ENCODE measurements at regions not wholly inside any gene's neighbourhood (a gene's known extent, or its start where the extent isn't known, plus 50 kb on each side); places are given as distances from the start of the nearest gene placed in this dataset.
"Not testable (repeated sequence)": the region's sequence is repeated elsewhere in the genome, so short reads cannot be mapped to it uniquely, and the experiment has no call there.

DNA sequence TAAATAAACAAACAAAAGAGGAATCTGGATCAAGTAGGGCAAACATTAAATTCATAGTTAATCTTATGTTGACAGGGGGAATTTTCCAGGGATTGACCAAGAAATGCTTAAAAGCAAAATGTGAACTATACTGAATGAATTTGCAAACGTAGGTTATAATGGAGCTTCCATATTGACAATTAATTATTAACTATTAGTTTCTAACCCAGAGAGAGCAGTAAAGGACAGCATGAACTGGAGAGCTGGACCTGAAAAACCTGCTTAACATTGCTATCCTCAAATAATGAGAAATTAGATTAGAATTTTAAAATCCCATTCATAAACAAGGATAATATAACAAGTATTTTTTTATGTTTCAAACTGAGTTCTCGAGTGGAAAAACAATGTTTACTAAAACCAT, 1089.6 kb downstream of the DNAJB9 start:
- TF ChIP-seq, protein P1, sequence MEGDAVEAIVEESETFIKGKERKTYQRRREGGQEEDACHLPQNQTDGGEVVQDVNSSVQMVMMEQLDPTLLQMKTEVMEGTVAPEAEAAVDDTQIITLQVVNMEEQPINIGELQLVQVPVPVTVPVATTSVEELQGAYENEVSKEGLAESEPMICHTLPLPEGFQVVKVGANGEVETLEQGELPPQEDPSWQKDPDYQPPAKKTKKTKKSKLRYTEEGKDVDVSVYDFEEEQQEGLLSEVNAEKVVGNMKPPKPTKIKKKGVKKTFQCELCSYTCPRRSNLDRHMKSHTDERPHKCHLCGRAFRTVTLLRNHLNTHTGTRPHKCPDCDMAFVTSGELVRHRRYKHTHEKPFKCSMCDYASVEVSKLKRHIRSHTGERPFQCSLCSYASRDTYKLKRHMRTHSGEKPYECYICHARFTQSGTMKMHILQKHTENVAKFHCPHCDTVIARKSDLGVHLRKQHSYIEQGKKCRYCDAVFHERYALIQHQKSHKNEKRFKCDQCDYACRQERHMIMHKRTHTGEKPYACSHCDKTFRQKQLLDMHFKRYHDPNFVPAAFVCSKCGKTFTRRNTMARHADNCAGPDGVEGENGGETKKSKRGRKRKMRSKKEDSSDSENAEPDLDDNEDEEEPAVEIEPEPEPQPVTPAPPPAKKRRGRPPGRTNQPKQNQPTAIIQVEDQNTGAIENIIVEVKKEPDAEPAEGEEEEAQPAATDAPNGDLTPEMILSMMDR (IDR thresholded peaks at IDR 0.05; ENCODE audit: control extremely low read depth, extremely low read depth) = no peak
- H3K36me3 ChIP-seq (ENCODE audit: control insufficient read depth in 4 of 4, insufficient read depth in 4 of 4, low read length in 4 of 4) = no peaks in the 10 kb centered on the region
- no peak overlapping the region for H3K27ac ChIP-seq (ENCODE audit: low read depth in 1 of 2, low read length in 1 of 2)
- ATAC-seq (ENCODE audit: insufficient read depth, low FRiP score) (no peak), DNase-seq (no peak)
- H3K27me3 ChIP-seq (ENCODE audit: control insufficient read depth in 3 of 3, insufficient read depth in 3 of 3, low read length in 2 of 3) = no peaks in the 10 kb centered on the region
- no peaks in the 10 kb centered on the region for H3K4me1 ChIP-seq (ENCODE audit: control insufficient read depth in 5 of 5, insufficient read depth in 5 of 5, low read length in 5 of 5)
- no peaks in the 10 kb centered on the region for H3K9me3 ChIP-seq (ENCODE audit: control insufficient read depth in 4 of 4, insufficient read depth in 3 of 4, low read length in 3 of 4)
- 56 to 68% methylated on average over 2 of the region's 2 CpGs for WGBS, 2 donors
- H3K4me3 ChIP-seq = no peak overlapping the region
- no peak overlapping the region for H3K9ac ChIP-seq (ENCODE audit: insufficient read depth in 1 of 2, low read length in 2 of 2)

DNA sequence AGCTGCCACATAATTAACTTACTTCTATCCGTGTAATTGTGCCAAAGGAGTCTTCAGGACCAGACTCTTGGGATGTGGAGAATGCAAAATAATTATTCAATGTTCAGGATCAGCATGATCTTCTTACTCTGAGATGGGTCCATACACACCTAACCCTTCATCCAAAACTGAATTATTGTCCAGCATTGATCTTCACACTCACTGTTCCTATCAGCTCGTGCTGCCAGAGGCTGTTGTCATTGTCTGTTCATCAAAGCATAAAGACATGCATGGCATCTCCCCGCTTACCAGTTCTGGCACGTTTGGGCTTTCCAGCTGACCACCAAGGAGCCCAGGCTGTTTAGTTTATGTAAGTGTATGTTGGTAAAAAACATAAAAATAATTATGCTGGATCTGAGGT, 1090.7 kb downstream of the DNAJB9 start:
- Histone ChIP-seq H3K9me3 (ENCODE audit: control insufficient read depth in 4 of 4, insufficient read depth in 3 of 4, low read length in 3 of 4) (no peaks in the 10 kb centered on the region), H3K4me3 (no peak overlapping the region), H3K36me3 (ENCODE audit: control insufficient read depth in 4 of 4, insufficient read depth in 4 of 4, low read length in 4 of 4) (no peaks in the 10 kb centered on the region), H3K27me3 (ENCODE audit: control insufficient read depth in 3 of 3, insufficient read depth in 3 of 3, low read length in 2 of 3) (no peaks in the 10 kb centered on the region), H3K27ac (ENCODE audit: low read depth in 1 of 2, low read length in 1 of 2) (no peak overlapping the region), H3K9ac (ENCODE audit: insufficient read depth in 1 of 2, low read length in 2 of 2) (no peak overlapping the region), H3K4me1 (ENCODE audit: control insufficient read depth in 5 of 5, insufficient read depth in 5 of 5, low read length in 5 of 5) (no peaks in the 10 kb centered on the region)
- DNase-seq = no peak
- TF ChIP-seq, protein P1 (IDR thresholded peaks at IDR 0.05; ENCODE audit: control extremely low read depth, extremely low read depth) = no peak
- ATAC-seq (ENCODE audit: insufficient read depth, low FRiP score) = no peak
- WGBS, 2 donors = 77% methylated on average over 4 of the region's 4 CpGs

DNA sequence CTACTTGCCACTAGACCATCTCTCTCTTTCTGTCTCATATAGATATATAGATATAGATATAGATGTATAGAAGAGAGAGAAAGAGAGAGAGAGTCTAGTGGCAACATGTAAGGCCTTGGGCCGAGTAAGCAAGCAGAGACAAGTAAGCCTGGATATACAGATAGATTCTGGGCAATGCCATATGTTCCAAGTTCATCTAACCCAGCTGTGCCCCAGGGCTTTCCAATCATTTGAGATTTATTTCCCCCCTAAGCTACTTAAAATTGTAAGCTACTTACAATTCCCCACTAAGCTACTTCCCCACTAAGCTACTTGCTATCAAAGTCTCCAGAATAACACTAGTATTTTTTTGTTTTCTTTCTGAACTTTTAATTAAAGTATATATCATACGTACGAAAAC, 1094.1 kb downstream of the DNAJB9 start:
- Histone ChIP-seq H3K36me3 (ENCODE audit: control insufficient read depth in 4 of 4, insufficient read depth in 4 of 4, low read length in 4 of 4) (no peaks in the 10 kb centered on the region), H3K9me3 (ENCODE audit: control insufficient read depth in 4 of 4, insufficient read depth in 3 of 4, low read length in 3 of 4) (no peaks in the 10 kb centered on the region), H3K27ac (ENCODE audit: low read depth in 1 of 2, low read length in 1 of 2) (no peak overlapping the region), H3K27me3 (ENCODE audit: control insufficient read depth in 3 of 3, insufficient read depth in 3 of 3, low read length in 2 of 3) (no peaks in the 10 kb centered on the region), H3K4me3 (no peak overlapping the region), H3K9ac (ENCODE audit: insufficient read depth in 1 of 2, low read length in 2 of 2) (no peak overlapping the region), H3K4me1 (ENCODE audit: control insufficient read depth in 5 of 5, insufficient read depth in 5 of 5, low read length in 5 of 5) (no peaks in the 10 kb centered on the region)
- ATAC-seq (ENCODE audit: insufficient read depth, low FRiP score) (no peak), DNase-seq (no peak)
- TF ChIP-seq, protein P1 (IDR thresholded peaks at IDR 0.05; ENCODE audit: control extremely low read depth, extremely low read depth) = no peak
- WGBS, 2 donors = 91 to 96% methylated on average over 3 of the region's 3 CpGs

DNA sequence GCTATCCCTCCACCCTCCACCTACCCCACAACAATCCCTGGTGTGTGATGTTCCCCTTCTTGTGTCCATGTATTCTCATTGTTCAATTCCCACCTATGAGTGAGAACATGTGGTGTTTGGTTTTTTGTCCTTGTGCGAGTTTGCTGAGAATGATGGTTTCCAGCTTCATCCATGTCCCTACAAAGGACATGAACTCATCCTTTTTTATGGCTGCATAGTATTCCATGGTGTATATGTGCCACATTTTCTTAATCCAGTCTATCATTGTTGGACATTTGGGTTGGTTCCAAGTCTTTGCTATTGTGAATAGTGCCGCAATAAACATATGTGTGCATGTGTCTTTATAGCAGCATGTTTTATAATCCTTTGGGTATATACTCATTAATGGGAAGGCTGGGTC, 1117.6 kb downstream of the DNAJB9 start:
- not testable (repeated sequence) for ATAC-seq (ENCODE audit: insufficient read depth, low FRiP score); H3K36me3 ChIP-seq (ENCODE audit: control insufficient read depth in 4 of 4, insufficient read depth in 4 of 4, low read length in 4 of 4); H3K9ac ChIP-seq (ENCODE audit: insufficient read depth in 1 of 2, low read length in 2 of 2); H3K27me3 ChIP-seq (ENCODE audit: control insufficient read depth in 3 of 3, insufficient read depth in 3 of 3, low read length in 2 of 3); DNase-seq; H3K4me3 ChIP-seq; H3K27ac ChIP-seq (ENCODE audit: low read depth in 1 of 2, low read length in 1 of 2); H3K9me3 ChIP-seq (ENCODE audit: control insufficient read depth in 4 of 4, insufficient read depth in 3 of 4, low read length in 3 of 4); H3K4me1 ChIP-seq (ENCODE audit: control insufficient read depth in 5 of 5, insufficient read depth in 5 of 5, low read length in 5 of 5)
- 91 to 98% methylated on average over 2 of the region's 2 CpGs for WGBS, 2 donors

DNA sequence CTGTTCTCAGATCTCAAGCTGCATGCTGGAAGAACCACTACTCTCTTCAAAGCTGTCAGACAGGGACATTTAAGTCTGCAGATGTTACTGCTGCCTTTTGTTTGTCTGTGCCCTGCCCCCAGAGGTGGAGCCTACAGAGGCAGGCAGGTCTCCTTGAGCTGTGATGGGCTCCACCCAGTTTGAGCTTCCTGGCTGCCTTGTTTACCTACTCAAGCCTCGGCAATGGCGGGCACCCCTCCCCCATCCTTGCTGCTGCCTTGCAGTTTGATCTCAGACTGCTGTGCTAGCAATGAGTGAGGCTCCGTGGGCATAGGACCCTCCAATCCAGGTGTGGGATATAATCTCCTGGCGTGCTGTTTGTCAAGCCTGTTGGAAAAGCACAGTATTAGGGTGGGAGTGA, 1122.9 kb downstream of the DNAJB9 start:
- not testable (repeated sequence) for DNase-seq; H3K9me3 ChIP-seq (ENCODE audit: control insufficient read depth in 4 of 4, insufficient read depth in 3 of 4, low read length in 3 of 4); ATAC-seq (ENCODE audit: insufficient read depth, low FRiP score); H3K4me3 ChIP-seq; H3K27ac ChIP-seq (ENCODE audit: low read depth in 1 of 2, low read length in 1 of 2); H3K36me3 ChIP-seq (ENCODE audit: control insufficient read depth in 4 of 4, insufficient read depth in 4 of 4, low read length in 4 of 4); H3K4me1 ChIP-seq (ENCODE audit: control insufficient read depth in 5 of 5, insufficient read depth in 5 of 5, low read length in 5 of 5); H3K27me3 ChIP-seq (ENCODE audit: control insufficient read depth in 3 of 3, insufficient read depth in 3 of 3, low read length in 2 of 3); H3K9ac ChIP-seq (ENCODE audit: insufficient read depth in 1 of 2, low read length in 2 of 2)
- 68% methylated on average over 4 of the region's 4 CpGs for WGBS, 2 donors
